Ovary (tissue), 3 donors: ENCODE measurements at regions not wholly inside any gene's neighbourhood (a gene's known extent, or its start where the extent isn't known, plus 50 kb on each side); places are given as distances from the start of the nearest gene placed in this dataset.
A peak's percentile ranks its signal among the peaks of the same experiment; 100 is the strongest.

Source experiments
- POLR2A ChIP-seq: fragments of 450-650 bp; IDR thresholded peaks from one replicate; pipeline ENCODE4 v1.6.1; 2017; ENCODE audit warnings: antibody characterized with exemption, mild to moderate bottlenecking, moderate library complexity
- TF ChIP-seq, protein P1 (sequence below), 3 donors: fragments of 450-650 bp in 2 of 3; fragments of 200-600 bp in 1 of 3; IDR thresholded peaks; one replicate each; pipeline versions ENCODE4 v1.5.1 to v1.8.0; 2016 to 2022; ENCODE audit warnings: antibody characterized with exemption in 3 of 3, mild to moderate bottlenecking in 1 of 3
- donor health status: DM: no; HTN: no; CAD: no.

- TF ChIP-seq, protein P1, sequence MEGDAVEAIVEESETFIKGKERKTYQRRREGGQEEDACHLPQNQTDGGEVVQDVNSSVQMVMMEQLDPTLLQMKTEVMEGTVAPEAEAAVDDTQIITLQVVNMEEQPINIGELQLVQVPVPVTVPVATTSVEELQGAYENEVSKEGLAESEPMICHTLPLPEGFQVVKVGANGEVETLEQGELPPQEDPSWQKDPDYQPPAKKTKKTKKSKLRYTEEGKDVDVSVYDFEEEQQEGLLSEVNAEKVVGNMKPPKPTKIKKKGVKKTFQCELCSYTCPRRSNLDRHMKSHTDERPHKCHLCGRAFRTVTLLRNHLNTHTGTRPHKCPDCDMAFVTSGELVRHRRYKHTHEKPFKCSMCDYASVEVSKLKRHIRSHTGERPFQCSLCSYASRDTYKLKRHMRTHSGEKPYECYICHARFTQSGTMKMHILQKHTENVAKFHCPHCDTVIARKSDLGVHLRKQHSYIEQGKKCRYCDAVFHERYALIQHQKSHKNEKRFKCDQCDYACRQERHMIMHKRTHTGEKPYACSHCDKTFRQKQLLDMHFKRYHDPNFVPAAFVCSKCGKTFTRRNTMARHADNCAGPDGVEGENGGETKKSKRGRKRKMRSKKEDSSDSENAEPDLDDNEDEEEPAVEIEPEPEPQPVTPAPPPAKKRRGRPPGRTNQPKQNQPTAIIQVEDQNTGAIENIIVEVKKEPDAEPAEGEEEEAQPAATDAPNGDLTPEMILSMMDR (IDR thresholded peaks at IDR 0.05), result peak; percentile 31 to 53 (median 44)
- TF ChIP-seq POLR2A, result no peak
Observed at GRCh38 chr4:181143250-181143854, 1099.8 kb upstream of the TENM3 start.
